PC-3 (cell line): ENCODE measurements at regions not wholly inside any gene's neighbourhood (a gene's known extent, or its start where the extent isn't known, plus 50 kb on each side); places are given as distances from the start of the nearest gene placed in this dataset.

ENCODE experiments used
- CTCF ChIP-seq: fragments of 300-600 bp; sonication (generic); conservative IDR thresholded peaks from 2 replicates; pipeline ENCODE4 v1.5.1; 2017; ENCODE audit warnings: antibody characterized with exemption, low read depth, mild to moderate bottlenecking, low read length
- EZH2 ChIP-seq: fragments of 300-600 bp; sonication (generic); IDR thresholded peaks from one replicate; pipeline ENCODE4 v1.6.1; 2017; ENCODE audit warnings: antibody characterized with exemption, mild to moderate bottlenecking, low read length; ENCODE audit not compliant: unreplicated experiment
- EZH2phosphoT487 ChIP-seq: fragments of 300-600 bp; sonication (generic); IDR thresholded peaks from 2 replicates; pipeline ENCODE4 v1.6.1; 2018; ENCODE audit warnings: mild to moderate bottlenecking, antibody characterized with exemption, low read length, borderline replicate concordance

DNA sequence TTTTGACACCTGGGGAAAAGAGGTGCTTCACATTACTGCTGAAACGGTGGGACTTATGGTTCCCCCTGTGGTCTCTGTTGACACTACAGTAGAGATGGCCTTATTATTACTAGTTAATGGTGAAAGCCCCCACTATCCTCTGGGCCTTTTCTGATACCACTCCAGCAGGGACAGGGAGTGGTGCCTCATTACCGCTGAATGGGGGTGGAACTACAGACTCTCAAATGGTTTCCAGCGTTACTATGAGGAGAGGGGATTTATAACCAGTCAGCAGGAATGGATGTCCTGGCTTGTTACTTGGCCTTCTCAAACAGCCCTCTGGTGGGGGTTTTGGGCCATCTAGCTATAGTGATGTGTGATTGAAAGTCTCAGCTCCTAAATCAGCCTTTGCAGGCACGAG is 96.7 kb upstream of the DIAPH3 start:
- TF ChIP-seq CTCF (no peak), EZH2 (no peak), EZH2phosphoT487 (no peak)
